Amniotic stem cell (primary cell): ENCODE measurements at regions not wholly inside any gene's neighbourhood (a gene's known extent, or its start where the extent isn't known, plus 50 kb on each side); places are given as distances from the start of the nearest gene placed in this dataset.

Source experiments
- DNase-seq: peaks from one replicate; lab custom pipeline; 2025; lab: John Stamatoyannopoulos, UW

DNA sequence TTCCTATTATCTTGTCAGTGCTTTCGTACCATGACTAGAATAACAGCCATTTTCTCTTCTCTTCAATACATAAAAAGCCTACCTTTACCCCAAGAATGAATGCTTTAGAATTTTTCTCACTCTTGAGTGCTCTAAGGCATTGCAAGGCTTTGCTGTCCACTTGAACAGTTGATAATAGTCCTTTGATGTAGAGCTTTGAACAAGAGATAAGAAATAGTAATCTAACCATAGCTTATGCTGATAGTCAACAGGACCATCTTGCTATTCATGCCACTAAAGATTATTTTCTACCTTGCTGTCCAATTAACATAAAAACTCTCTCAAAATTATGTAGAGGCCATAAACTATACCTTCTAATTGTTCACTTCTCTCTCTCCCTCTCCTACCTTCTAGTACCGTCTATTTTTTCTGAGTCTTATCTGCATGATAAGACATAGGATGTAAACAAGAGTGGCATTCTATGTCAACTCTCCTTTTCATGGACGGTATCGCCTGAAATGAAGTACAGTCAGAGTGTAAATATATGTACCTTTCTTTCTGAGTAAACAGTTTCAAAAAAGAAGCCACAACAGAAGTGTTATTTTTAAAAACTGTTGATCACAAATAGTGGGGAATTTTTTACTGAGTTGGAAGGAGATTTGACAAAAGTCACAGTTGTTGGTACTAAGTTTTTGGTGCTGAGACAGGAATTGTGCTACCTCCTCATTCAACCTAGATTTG, 297.9 kb downstream of the NDFIP2 start:
- DNase-seq: no peak

DNA sequence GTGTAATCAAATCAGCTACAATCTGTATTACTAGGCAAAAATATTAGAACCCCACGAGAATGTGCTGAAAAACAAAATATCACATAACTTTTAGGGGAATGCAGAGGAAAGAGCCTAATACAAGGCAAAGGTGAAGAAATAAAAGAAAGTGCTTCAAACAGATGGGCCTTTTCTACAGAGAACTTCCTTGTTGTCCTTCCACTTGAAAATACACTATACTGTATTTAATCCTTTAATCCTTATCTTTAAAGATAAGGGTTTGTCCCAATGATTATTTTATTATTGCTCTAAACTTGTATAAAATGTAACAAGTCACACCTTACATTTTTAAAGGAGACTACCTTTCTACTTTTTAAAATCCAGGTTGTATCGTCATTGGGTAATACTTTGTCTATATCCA, 296.5 kb downstream of the NDFIP2 start:
- DNase-seq: no peak

DNA sequence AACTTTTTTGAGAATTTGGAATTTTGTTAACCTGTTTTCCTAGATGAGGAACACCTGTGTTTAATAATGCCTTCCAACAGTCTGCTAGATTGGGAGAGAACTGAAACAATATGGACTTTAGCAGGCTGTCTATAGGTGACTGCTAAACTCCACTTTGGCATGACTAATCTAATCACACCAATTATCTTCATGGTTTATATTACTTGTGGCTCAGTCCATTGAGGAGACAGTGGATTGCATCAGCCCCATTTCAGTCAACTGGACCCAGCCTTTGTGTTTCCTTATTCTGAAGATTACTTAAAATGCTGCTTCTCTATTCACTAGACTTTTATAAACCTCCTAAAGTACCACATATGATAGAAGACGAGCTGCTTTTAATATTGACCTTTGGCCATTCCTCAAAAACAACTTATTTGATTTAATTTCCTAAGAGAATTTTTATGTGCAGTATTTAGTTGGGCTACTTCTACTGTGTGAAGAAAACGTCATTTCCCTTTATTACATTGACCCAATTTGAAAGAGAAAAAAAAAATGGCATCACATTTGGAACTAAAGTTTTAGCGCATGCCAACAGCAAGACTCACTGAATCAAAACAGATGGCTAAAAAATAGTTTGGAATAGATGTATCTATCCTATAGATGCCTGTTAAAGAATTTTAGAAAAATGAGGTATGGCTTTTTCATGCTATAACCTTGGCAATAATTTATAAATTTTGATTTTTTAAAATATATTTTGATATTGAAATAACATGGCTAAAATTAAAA, 295.8 kb downstream of the NDFIP2 start:
- DNase-seq: peak; percentile 7

DNA sequence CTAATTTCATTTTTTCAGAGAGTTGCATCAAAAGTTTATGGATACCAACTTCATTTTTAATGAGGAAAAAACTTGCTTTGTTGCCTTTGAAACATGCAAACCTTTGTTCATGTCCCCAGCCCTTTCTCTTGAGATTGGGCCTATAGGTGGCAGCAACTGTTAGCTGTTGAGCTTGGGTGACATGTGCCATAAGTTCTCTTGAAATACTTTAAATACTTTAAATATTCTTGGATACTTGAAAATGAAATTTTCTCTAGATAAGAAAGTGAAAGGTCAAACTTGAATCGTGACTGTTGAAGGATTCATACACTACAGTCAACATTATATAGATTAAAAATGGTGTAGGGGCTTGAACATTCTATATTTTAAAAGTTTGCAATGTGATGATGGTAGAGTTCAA, 294.9 kb downstream of the NDFIP2 start:
- DNase-seq: peak; percentile 28

DNA sequence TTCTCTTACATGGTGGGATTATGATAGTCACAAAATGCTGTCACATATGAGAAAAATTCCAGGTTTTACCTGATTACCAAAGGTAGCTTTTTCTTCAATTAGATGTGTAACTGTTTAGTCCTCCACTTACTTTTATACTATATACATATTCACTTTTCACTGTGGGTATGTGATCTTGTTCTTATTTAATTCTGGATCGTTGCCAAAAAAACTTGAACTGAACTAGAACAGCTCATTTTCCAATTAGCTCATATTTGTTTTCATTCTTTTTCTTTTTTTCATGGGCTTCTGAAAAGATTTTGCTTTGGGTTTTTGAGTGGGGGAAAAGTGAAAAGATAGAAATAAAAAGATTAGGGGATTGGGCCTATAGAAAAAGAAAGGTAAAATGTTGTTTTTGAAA, 291.9 kb downstream of the NDFIP2 start:
- DNase-seq: peak; percentile 5

DNA sequence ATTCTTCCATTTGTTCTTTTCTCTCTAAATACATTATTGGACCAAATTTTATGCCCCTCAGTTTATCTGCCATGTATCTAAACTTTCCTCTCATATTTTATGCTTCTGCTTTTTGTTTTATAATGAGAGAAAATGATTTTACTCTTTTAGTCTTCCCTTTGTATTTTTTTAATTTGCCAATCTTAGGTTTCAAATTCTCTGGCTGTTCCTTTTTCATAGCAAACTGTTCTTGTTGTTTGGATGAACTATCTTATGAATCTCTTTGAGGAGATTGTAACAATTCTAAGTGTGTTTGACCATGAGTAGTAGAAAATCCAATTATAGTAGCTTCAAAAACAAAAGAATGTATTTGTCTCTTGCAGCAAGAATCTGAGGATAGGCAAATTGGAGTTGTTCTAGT, 290.5 kb downstream of the NDFIP2 start:
- no peak for DNase-seq

DNA sequence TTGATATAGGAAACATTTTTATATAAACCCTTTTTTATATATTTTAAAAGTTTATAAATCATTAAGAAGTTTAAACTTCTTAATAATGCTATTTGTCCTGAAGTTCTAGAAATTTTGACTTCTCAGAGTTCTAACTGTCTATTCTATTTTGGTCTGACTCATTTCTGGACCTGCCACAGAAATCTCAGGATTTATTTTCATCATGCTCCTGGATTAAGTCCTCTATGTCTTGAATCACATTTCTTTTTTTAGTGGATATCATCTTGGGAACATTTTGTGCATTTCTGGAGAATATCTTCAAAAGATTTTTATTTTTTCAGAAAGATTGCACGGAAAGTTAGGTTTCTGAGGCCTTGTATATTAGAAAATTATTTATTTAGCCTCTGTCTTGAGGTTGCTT, 289.1 kb downstream of the NDFIP2 start:
- no peak for DNase-seq

DNA sequence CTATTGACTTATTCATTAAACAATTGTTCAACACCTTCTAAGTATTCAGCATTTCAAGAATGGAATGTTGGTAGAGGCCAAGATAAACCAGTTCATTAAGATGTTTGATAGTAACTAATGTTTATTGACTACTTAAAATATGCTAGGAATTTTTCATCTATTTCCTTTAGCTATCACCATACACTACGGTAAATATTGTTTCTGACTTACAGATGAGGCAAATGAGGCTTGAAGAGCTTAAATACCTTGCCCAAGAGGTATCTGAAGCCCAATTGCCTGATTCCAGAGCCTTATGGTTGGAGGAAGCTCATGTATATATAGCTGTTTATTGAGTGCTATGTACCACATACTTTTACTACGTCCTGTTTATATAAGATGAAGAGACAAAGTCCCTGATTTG, 286.2 kb downstream of the NDFIP2 start:
- DNase-seq: no peak

DNA sequence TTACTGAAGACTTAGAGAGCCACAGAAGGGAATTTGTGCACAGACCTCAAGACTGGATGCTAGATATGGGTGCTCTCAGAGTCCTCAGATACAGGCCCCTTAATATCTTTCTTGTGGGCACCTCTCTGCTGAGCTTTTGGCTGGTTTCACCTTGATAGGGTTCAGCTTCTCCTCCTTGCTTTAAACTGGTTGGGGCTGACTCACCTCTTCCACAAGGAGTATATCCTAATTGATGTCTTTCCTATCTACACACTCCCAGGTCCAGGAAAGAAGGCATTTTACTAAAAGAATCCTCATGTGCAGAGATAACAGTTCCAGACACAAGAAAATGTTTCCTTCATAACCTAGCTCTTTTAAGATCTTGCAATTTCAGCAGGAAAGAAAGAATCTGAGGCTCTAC, 284.4 kb downstream of the NDFIP2 start:
- DNase-seq: no peak

DNA sequence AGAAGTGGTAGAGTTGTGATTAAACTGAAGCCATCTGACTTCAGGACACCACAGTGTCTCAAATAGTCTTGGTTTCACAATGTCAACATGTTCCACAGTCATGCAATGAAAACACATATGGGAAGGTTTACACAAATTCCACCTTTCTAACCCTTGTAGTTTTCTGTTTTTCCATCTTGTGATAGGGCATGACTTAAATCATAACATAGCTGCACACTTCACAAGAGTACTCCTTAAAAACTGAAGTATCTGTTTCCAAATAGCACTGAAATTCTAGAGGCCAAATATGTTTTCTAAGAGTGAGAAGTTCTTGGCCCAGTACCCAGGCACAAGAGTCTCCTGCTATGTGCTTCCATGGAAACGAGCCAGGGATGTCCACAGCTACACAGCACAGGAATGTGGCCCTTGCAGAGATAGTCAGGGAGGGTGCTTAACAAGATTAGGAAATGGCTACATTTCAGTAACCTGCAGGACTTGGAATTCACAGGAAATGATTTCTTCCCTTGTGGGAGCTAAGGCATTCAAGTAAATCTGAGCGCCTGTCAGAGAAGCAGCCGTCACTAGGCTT, 269.1 kb downstream of the NDFIP2 start:
- peak; percentile 70 for DNase-seq

DNA sequence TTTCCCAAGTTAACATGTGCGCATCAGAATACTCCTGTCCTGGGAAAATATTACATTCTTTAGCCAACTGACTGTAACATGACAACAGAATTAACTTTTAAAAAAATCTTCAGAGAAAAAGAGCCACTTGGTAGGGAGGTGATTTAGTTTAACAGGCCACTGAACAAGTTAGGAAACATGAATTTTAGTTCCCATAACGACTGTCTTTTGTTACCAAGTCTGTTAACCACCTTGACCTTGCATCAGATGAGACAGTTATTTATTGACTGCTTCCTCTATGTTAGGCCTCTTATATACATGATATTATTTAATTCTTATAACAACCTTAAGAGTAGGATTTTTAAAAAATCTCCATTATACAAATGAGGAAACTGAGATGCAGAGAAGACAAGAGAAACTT, 268.6 kb downstream of the NDFIP2 start:
- DNase-seq: no peak

DNA sequence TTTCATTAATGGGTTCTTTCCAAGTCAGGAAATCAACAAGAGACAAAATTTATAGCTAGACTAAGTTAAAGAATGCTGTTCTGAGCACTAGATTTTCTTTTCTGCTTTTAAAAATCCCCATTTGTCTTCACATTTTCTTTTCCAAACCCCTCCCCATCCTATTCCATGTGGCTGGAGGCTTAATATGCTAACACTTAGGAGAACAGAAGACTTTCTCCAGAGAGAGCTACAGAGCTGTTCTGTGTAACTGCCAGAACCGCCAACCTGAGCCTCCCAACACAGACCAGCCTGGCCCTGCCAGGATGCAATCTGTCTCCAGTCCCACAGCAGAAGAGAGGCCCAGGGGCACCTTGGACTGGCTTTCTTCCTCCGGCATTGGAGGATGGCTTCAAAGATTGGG, 264.1 kb downstream of the NDFIP2 start:
- no peak for DNase-seq

DNA sequence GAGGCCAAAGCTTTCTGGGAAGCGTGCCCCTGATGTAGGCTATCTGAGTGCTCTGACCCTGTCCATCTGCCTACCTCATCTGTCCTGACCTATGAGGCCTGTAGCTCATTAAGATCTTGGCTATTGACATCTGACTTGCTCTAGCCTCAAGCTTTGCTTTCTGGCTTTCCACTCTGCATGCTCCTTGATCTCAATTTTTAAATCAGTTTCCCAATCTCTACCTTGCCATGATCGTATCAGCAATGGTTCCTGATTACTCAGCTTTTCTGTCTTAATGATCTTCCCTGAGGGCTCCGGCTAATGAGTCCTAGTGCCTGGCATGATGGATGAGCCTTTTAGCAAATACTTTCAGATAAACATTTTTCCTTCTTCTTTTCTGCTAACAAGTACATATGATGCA, 262.0 kb downstream of the NDFIP2 start:
- no peak for DNase-seq

DNA sequence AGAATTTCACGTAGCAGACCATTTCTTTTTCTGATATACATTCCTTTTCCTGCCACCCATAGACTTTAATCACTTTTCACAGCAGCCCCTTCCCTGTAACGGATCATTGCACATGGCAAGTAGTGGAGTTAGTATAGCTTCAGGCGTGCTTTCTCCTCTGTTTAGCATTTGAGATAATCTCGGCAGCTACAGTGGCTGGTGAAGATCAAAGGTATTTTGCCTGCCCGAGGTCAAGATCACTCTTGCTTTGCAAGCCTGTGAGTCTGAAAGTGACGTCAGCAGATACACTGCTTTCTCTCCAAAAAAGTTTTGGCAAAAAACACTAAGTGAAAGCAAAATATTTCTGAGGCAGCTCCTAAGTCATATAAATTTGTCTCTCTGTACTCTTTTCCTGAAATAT, 260.0 kb downstream of the NDFIP2 start:
- DNase-seq: no peak

DNA sequence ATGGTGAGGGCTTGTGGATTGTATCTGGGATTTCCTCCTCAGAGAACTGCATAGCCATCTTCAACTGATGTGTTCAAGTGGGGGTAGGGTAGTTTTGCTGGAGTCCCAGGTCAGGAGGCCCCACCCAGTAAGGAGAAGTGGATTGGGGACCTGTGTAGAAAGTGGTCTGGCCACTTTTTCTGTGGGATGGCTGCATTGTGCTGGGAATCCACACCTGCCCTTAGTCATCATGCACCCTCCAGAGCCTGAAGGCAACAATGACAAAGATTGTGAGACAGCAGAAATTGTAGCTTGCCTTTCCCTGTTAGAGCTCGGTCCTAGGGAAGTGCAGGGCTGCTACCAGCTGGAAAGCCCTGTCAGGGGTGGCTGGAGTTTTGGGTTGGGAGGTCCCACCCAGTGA, 255.4 kb downstream of the NDFIP2 start:
- no peak for DNase-seq

DNA sequence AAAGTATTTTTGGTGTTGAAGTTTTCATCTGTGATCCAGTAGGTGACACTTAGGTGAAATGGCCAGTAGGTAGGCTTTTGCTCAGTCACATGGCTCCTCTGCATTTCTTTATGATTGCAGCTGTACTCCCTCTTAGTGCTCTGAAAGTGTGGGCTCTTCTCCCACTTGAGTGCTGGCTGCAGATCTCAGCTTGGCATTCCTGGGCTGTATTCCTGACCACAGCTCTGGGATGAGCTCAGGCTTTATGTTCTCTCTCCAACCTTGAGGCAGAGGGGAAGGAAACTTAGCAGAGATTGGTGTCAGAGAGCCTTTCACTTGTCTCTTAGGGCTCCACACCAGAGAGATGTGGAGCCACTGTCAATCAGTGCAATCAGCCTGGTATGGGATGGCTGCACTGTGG, 254.3 kb downstream of the NDFIP2 start:
- no peak for DNase-seq

DNA sequence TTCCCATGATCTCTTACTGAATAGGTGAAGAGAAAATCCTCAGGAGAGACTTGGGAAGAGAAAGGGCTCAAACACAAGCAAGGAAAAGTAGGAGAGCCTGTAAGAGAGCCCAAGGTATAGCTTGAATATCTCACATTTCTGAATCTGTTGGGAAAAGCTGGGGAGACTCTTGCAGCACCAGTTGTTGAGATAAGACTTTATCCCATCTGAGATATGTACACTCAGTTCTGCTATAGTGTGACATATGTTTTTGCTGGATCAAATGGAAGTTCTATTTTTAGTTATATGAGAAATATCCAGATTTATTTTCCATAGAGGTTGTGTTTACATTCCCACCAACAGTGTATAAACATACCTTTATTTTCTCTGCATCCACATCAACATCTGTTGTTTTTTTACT, 246.1 kb downstream of the NDFIP2 start:
- no peak for DNase-seq

DNA sequence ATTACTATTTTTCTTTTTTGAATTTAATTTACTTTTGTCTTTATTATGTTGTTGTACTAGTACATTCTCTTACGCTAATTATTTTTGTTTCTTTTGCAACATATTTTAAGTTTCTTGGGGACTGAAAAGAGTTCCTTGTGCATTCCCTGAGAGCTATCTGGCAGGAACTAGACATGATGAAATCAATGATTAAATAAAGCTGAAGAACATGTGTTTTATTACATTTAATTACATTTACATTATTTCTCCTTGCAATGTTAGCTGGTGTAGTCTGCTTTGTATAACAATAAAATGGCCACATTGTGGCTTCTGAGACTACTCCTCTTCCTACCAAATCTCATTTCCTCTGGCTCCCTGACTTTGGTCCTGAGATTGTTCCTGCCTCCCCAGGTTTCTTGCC, 244.9 kb downstream of the NDFIP2 start:
- DNase-seq: no peak

DNA sequence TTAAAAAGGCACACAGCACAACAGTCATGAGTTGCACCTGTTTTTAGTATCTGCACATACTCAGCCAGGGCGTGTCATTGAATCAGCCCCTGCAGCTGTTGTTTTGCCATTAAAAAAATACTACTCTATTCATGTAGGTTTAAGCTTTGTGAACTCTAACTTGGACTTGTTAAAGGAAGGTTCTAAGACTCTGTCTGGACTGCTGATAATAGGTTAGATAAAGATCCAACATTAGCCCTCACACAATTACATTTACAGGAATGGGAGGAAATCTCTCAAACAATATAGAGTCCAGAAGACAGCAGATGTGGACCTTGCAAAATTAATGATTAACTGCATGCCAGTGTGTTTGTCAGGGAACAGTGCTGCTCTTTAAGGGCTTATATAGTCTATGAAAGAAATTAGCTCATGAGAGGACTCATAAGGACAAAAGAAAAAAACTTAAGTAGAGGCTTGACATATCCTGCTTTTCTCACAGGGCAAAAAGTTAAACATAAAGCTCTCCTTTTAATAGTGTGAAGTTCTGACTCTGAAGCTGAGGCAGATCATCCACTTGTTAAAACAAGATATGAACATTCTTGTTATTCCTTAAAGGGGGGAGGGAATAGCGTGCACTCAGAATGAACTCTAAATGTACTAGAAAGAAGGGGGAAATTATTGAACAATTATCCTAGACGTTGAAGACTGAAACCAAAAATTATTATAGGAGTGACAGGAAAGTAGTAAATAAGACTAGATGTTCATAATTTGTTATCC, 243.6 kb downstream of the NDFIP2 start:
- no peak for DNase-seq

DNA sequence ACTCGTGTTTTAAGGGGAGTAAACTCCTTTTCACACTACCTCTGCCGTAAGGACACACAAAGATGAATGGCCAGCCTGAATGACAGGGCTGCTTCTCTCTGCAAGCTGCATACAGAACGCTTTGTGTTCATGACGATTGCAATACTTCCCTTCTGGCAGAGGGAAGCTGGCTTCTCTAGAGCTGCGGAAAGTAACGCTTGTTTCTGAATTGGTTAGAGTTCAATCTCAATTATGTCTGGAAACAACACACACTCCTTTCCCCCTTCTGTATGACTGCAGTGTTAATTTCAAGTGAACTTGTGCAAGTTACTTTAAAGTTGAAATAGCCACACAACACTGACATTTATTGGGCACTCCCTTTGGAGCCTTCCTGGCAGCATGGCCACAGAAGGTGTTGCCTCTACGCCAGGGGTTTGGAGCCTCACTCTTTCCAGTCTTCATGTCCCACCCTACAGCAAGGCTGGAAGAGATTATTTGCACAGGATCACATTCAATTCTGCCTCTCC, 242.6 kb downstream of the NDFIP2 start:
- DNase-seq: no peak

DNA sequence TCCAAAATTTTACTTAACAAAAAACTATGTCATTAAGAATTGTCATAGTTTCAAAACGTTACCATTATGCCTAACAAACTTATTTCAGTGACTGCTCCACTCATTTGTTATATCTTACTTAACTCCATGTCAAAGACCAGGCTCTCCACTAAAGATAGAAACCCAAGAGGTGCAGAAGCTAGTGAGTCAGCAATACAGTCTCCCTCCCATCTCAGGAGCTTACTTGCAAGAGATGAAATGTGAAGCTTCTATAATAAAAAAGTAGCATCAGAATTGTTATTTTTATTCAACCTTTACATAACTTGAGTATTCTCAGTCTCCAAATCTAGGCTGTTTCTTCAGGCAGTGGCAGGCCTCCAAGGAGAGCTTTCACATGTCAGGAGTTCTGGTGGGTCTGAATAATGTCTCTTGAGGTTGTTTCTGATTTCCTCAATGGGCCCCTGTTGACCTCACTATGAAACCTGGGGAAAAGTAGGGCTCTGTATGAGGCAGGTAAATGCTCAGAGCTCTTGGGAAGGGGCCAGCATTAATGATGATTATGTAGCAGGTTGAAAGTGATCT, 242.0 kb downstream of the NDFIP2 start:
- DNase-seq: no peak

DNA sequence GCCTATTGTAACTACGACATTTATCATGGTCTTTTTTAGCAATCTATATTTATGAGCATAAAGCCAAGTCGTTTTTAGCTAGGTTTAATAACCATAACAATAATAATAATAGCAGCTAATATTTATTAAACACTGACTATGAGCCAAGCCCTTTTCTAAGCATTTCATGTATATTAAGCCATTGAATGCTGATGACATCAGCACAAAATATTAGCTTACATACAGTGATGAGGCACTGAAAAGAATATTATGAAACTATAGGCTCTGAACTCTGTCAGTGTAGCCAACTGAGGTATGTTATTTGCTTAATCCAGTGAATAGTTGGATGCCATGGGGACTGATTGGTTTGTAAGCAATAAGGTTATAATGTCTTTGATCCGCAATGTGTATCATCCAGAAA, 235.2 kb downstream of the NDFIP2 start:
- no peak for DNase-seq
